Activated naive CD4-positive, alpha-beta T cell treated with anti-CD3 and anti-CD28 coated beads, Interleukin-2, amount 50 U/mL, for 16 hours (primary cell): ENCODE measurements at regions not wholly inside any gene's neighbourhood (a gene's known extent, or its start where the extent isn't known, plus 50 kb on each side); places are given as distances from the start of the nearest gene placed in this dataset.
"Not testable (repeated sequence)": the region's sequence is repeated elsewhere in the genome, so short reads cannot be mapped to it uniquely, and the experiment has no call there.

Source experiments
- DNase-seq: peaks from one replicate; pipeline ENCODE4 v3.0.0-alpha.2; 2020

- DNase-seq = no peak
Measured at GRCh38 chr13:63542770-63543169, 2127.1 kb upstream of the PCDH20 start.

DNA sequence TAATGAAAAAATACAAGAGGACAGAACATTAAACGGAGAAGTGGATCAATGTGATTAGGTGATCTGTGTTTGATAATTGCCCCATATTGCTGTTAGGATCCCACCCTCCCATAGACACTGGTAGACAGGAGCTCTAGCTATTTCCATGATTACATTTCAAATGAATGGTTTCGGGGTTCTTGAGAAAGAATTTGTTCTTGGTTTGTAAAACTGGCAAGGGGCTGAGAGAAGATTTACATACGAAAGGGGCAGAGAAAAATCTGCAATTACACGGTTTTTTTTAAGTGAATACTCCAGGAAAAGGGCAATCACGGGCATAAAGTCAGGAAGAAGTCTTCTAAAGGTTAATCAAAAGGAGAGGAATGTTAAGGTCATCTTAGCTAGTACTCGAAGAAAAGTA is 2125.7 kb upstream of the PCDH20 start:
- DNase-seq = no peak

- no peak for DNase-seq
Measured at GRCh38 chr13:63540061-63540460, 2124.4 kb upstream of the PCDH20 start.

- no peak for DNase-seq
Measured at GRCh38 chr13:63517371-63517770, 2101.7 kb upstream of the PCDH20 start.

GRCh38 chr13:63516124-63516523 is 2100.5 kb upstream of the PCDH20 start:
- no peak for DNase-seq

DNA sequence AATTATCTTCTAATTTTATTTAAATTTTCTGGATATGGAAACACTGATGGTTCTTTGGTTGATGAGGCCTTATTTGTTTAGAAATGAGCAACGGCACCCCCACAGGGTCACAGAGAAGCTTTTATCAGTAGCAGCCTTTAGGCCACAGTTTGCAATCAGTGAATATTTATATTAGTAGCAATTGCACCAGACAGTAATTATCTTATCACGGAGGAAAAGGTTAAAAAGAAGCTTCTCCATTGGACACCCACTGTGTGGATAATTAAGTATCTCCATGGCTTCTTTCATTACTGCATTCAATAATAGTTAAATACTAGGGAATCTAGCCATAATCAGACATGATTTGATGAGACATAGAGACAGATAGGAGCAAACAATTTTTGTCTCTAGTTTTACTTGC is 2099.2 kb upstream of the PCDH20 start:
- DNase-seq = no peak

- DNase-seq = no peak
Measured at GRCh38 chr13:63512095-63512494, 2096.4 kb upstream of the PCDH20 start.

GRCh38 chr13:63501702-63502101 is 2086.1 kb upstream of the PCDH20 start:
- no peak for DNase-seq

- DNase-seq = no peak
Measured at GRCh38 chr13:63497601-63498000, 2082.0 kb upstream of the PCDH20 start.

DNA sequence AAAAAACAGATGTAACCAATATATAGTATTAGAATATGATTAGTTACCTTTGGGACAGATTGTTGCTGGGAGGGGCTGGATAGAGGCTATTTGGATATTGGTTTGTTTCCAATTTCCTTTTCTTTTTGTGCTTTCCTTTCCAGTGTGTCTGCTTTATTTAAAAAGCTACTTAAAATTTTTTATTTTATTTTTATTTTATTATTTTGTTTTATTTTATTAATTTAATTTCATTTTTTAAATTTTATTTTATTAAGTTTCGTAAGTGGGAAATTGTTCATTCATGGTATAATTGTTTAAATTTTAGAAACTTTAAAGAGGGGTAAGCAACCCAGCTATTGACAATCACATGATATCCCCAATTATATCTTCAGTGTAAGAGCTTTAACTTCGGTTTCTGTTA is 2077.0 kb upstream of the PCDH20 start:
- DNase-seq = no peak

GRCh38 chr13:63490149-63490548 is 2074.5 kb upstream of the PCDH20 start:
- DNase-seq = no peak

DNA sequence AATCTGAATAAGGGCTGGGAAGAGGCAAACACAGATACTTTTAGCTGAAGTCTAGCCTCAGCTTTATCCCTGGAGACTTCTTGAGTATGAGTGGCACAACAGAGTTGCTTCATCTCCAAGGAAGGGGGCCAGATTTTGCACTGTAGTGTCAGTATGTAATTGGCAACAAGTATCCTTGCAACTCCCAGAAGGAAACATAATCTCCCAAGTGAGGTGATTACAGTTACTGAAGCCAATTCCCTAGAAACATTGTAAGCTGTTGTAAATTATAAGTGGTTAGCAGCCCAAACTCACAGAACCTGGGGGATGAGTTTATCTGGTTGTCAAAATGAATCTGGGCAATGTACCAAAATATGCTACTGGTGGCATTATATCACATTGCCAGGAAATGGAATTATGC is 2065.7 kb upstream of the PCDH20 start:
- DNase-seq = no peak

GRCh38 chr13:63472711-63473110 is 2057.1 kb upstream of the PCDH20 start:
- no peak for DNase-seq

DNA sequence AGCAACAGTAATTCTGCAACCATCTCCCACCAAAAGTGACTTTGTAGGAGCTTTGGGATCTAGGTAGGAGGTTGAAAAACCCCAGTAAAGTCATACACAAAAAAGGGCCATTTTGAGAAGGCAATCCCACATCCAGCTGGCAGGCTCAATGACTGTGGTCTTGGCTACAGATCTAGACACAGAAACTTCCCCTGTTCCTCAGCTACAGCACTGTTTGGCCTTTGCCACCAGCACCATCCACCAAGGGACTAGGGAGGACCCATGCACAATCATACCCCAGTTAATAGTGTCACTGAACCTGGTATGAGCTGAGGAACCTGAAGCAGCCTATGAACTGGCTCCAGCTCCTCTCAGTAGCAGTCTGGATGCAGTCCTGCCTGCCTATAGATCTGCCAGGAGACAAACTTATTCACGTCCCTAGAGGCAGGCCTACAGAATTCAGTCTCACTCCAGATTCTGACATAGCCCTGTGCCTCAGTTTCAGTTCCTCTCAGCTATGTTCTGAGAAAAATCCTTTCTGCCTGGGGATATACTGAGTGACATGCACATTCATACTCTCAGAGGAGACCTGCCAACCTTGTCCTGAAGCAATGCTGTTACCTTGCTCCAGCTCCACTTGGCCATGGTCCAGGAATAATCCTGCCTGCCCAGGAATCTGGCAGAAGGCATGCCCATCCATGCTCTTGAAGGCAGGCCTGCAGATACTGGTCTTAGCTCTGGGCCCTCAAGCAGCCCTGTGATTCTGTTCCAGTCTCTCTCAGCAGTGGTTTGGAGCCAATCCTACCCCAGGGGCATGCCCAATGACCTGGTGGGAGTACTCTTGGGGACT is 2048.3 kb upstream of the PCDH20 start:
- no peak for DNase-seq

- no peak for DNase-seq
Measured at GRCh38 chr13:63460462-63461090, 2044.9 kb upstream of the PCDH20 start.

DNA sequence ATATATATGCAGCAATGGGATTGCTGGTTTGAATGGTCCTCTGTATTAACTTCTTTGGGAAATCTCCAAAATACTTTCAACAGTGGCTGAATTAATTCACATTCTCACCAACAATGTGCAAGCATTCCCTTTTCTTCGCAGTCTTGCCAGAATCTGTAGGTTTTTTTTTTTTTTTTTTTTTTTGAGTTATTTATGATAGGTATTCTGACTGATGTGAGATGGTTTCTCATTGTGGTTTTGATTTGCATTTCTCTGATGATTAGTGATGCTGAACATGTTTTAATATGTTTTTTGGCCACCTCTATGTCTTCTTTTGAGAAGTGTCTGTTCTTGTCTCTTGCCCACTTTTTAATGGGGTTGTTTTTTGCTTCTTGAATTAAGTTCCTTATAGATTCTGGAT is 2041.5 kb upstream of the PCDH20 start:
- DNase-seq = no peak

DNA sequence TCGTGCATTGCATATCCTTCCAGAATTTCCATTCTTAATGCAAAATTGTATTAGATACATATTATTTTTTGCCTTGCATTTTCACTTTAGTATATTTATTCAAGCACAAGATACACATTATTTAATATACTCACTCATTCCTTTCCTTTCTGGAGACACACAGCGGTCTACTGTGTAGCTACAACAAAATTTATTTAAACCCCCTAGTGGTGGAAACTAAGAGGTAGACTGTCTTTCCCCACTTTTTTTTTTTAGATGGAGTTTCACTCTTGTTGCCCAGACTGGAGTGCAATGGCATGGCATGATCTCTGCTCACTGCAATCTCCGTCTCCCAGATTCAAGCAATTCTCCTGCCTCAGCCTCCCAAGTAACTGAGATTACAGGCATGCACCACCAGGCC is 2040.3 kb upstream of the PCDH20 start:
- no peak for DNase-seq

- DNase-seq = no peak
Measured at GRCh38 chr13:63449550-63449949, 2033.9 kb upstream of the PCDH20 start.

DNA sequence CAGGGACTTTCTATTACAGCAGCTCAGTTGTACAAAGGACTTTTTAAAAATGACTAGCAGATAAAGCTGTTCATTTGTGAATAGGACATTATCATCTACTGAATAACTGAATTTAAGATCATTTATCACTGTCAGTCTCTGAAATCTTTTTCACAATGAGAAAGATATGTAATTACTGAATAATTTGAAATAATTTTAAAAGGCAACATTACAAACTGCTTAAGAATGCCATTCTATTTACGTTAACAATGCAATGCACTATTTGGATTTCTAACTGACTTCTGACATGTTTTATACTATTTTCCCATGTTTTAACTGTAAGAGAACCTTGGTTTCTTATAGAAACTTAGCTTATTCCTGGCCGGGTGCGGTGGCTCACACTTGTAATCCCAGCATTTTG is 2033.0 kb upstream of the PCDH20 start:
- no peak for DNase-seq

DNA sequence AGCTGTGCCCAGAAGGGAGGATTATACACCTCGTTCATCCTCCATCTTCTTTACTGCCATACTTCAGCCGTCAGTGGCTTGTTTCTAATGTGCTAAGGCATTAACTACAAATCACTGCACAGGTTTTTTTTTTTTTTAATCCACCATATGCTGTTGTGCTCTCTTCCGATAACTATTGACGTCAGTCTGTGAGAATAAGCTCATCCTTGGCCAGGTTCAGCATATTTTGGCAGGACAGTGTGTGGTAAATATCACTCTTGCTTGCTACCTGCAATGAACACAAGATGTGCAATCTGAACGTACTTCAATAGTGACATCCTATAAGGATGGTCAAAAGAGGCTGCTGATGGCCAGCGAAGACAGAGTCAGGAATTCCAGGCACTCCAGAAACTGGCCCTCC is 2030.7 kb upstream of the PCDH20 start:
- DNase-seq = no peak

DNA sequence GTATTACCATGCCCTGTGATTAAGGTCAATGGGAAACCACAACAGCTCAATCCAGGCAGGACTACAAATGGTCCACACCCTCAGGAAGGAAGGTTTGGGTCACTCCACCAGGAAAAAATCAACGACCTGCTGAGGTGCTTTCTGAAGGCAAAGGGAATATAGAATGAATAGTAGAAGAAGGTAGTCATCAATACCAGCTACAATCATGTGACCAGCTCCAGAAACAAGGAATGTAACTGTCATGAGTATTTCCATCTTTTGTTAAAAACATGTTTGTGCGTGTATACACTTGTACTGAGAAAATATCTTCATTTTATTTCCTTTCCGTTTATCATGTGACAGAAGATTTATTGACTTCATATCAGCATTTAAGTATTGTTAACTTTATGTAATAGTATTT is 2028.6 kb upstream of the PCDH20 start:
- not testable (repeated sequence) for DNase-seq

GRCh38 chr13:63438951-63439350 is 2023.3 kb upstream of the PCDH20 start:
- DNase-seq = no peak

GRCh38 chr13:63436325-63436668 is 2020.6 kb upstream of the PCDH20 start:
- DNase-seq = no peak

- DNase-seq = no peak
Measured at GRCh38 chr13:63435667-63436324, 2020.1 kb upstream of the PCDH20 start.
